HG03378 (cell line): ENCODE measurements at regions not wholly inside any gene's neighbourhood (a gene's known extent, or its start where the extent isn't known, plus 50 kb on each side); places are given as distances from the start of the nearest gene placed in this dataset.
"Not testable (repeated sequence)": the region's sequence is repeated elsewhere in the genome, so short reads cannot be mapped to it uniquely, and the experiment has no call there.

Source experiments
- ATAC-seq: cut with Tn5 transposase; IDR thresholded peaks from one replicate; pipeline ENCODE4 v1.9.1; 2021; ENCODE audit warnings: mild to moderate bottlenecking, moderate library complexity; ENCODE audit not compliant: unreplicated experiment

DNA sequence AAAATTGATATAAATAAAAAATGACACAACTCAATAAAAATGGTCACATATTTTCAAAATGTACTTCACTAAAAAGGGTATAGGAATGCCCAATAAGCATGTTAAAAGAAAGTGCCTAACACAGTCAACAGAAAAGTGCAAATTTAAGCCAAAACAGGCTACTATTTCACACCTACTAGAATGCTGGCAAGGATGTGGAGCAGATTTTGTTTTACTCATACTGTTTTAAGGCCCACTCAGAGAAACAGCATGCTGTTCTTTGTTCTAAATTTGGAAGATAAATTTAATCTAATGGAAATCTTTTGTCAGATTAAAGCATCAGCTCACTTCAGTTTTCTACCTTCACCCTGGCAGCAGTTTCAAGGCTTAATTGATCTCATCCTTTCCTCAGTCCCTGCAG is 576.8 kb upstream of the HS3ST1 start:
- ATAC-seq = no peak

GRCh38 chr4:11996581-11996980 is 567.9 kb upstream of the HS3ST1 start:
- ATAC-seq = not testable (repeated sequence)

GRCh38 chr4:11976726-11977263 is 548.1 kb upstream of the HS3ST1 start:
- no peak for ATAC-seq

DNA sequence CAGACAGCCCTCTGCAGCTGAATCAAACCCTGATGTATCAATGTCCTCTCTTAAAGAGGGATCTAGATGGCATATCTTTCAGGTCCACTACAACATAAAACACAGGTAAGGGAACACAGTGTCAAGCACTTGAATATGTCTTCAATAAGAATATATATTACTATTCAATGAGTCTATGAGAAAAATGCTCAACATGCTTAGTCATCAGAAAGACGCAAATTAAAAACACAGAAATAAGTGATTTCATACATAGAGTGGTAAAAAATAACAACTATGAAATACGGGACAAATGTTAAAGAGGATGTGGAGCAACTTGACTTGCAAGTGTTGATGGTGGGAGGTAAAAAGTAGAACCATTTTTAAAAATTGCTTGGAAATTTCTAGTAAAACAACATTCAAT is 544.6 kb upstream of the HS3ST1 start:
- ATAC-seq = no peak

DNA sequence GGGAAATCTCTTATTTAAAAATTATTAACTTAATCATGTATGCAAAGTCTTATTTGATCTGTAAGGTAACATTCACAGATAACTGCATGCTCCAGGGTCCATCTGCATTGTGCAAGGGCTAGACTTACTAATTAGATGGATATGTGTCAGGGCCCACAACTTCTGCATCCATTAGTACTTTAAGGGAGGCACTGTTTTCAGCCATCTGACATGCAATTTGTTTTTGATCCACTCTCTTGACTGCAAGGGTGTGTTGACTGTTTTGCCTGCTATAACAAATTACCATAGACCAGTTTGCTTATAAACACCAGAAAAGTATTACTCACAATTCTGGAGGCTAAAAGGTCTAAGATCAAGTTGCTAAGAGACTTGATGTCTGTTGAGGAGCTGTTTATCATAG is 542.1 kb upstream of the HS3ST1 start:
- no peak for ATAC-seq

DNA sequence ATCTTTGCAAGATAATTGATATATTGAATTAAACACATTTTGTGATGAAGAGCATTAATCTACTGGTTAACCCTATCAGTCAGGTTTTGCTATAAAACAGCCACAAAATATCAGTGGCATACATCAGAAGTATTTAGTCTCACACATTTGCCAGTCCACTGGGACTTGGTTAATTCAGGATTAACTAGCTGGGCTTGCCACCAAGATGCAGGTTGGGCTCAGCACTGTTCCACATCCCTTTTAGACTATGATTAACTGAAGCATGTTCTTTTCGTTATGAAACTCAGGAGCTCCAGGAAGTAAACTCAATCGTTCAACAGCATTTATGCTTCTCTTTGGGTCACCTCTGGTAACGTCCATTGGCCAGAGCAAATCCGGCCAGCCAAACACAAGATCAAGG is 538.1 kb upstream of the HS3ST1 start:
- no peak for ATAC-seq

DNA sequence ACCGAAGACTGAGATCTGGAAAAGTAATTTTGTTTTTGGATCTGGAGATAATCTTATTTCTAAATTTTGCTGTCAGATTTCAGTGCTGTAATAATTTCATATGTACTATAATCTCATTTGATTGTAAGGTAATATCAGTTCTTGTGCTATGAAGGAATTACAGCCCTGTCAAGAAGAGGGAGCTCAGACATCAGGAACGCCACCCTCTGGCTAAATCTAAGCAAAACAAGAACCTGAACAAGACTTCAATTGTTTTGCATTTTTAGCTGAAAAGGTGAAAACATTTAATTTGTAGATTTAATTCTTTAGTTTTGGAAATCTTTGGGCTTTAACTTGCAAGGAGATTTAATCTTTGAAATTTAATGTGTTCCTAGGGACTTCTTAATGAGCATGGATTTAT is 525.4 kb upstream of the HS3ST1 start:
- ATAC-seq = no peak

- no peak for ATAC-seq
Measured at GRCh38 chr4:11949355-11949754, 520.7 kb upstream of the HS3ST1 start.

DNA sequence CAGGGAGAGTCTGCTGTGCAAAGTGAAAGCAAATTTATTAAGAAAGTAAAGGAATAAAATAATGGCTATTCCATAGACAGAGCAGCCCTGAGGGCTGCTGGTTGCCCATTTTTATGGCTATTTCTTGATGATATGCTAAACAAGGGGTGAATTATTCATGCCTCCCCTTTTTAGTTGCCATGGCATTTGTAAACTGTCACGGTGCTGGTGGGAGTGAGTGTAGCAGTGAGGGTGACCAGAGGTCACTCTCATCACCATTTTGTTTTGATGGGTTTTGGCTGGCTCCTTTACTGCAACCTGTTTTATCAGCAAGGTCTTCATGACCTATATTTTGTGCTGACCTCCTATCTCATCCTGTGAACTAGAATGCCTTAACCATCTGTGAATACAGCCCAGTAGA is 518.9 kb upstream of the HS3ST1 start:
- ATAC-seq = not testable (repeated sequence)

DNA sequence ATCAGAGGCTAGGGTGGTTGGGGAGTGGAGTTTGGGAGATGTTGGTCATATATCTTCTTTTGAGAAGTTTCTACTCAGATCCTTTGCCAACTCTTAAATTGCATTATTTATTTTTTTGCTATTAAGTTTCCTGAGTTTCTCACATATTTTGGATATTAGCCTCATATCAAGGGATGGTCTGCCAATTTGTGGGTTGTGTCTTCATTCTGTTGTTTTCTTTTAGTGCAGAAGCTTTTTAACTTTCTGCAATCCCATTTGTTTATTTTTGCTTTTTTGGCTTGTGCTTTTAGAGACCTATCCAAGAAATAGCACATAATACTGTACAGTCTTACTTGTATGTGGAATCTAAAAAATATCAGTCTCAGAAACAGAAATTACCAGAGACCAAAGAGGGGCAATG is 509.2 kb upstream of the HS3ST1 start:
- no peak for ATAC-seq

GRCh38 chr4:11931266-11931820 is 502.6 kb upstream of the HS3ST1 start:
- ATAC-seq = no peak

- no peak for ATAC-seq
Measured at GRCh38 chr4:11929080-11929479, 500.4 kb upstream of the HS3ST1 start.

GRCh38 chr4:11919316-11919715 is 490.6 kb upstream of the HS3ST1 start:
- ATAC-seq = no peak

DNA sequence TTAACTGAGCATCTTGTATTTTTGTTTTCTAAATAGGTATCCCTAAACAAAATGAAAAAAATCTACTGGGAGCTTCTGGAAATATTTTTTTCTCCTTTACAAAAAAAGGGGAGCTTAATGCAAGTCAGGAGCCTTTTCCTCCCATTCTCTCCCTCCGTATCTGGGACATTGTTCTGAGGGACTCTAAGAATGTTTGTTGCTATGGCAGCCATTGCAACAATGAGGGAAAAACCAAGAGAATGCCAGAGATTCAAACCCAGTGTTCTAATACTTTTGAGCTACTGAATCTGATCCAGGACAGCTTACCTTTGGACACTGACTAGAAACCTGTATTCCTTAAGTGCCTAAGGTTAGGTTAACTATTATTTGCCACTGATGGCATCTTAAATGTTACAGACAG is 485.7 kb upstream of the HS3ST1 start:
- no peak for ATAC-seq

- ATAC-seq = no peak
Measured at GRCh38 chr4:11912886-11913285, 484.2 kb upstream of the HS3ST1 start.

- no peak for ATAC-seq
Measured at GRCh38 chr4:11910812-11911211, 482.1 kb upstream of the HS3ST1 start.

DNA sequence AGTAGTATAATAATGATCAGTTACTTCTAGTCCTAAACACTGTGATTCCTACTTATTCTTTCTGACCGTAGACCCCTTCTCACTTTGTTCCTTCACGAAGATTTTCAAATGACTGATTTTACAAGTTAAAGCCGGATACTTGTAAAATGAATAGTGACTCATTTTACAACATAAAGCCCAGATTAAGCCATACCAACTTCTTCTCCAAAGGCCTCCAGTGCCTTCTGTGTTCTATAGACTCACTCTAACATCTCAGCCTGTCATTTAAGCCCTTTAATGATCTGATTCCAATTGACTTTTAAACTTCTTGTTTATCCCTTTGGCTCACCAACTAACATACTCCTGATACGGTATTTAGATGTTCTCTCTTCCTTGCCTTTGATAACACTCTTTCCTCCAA is 480.0 kb upstream of the HS3ST1 start:
- ATAC-seq = no peak

DNA sequence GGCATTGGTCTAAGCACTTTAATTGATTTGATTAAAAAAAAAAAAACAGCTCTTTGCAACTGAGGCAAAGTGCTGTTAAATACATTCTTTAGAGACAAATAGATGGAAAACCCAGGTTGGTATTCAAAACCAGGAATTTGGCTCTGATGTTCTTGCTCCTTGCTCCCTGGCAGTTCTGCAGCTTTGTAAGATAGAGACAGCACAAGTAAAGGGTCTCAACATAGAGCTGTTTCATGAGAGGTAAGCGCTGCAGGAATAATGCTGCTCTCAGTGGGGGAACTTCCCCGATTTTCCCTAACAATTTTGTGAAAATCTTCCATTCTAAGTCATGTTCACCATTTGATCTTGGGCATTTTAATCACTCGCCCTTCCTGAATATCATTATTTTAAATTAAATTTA is 479.5 kb upstream of the HS3ST1 start:
- ATAC-seq = no peak

DNA sequence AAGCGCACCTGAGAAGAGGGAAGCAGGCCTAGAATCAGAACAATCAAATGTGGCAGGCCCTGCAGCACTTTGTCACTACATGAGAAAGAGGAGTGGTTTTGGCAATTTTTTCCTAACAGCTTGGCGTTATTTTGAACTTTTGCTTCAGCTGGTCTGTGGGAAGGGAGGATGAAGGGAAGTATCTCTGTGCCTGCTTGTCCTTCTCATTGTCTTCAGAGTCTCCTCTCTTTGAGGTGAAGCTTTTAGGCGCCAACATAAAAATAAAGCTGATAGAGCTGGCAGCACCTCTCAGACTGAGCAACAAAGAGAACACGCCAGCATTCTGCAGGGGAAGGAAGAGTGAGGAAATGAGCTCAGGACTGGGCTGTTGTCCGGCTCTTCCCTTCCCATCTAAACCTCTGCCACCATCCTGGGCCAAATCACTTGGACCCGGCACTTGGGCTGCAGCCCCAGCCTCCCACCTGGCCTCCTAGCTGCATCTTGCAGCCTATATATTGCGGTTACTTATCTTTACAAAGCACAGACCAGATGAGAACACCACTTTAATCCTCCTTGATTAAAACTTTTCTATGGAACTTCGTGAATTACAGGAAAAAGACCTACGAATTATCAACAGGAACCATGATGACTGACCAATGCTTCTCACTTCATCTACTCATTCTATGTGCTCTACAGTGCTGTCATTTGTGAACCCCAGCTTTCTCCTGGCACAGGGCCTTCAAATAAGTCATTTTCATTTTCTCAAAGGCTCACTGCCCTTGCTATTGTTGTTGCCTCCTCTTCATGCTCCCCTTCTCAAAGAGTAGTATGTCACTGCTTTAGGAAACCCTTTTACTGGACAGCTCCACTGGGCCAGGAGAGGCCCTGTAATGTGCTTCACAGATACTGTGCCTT is 476.4 kb upstream of the HS3ST1 start:
- no peak for ATAC-seq

DNA sequence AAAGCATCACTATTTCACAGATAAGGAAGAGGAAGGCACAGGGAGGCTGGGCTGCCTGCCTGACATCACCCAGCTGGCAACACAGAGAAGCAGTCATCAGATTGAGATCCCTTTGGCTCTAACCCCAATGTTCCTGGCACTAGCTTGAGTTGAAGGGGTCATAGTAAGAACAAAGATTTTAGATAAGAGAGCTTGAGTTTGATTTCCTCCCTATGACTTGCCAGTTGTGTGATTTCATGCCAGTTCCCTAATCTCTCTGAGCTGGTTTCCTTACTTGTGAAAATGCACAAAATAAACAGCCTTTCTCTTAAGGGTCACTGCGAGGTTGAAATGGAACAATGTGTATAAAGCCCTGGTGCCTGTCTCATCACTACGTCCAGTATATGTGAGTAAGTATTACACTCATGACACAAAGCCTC is 475.4 kb upstream of the HS3ST1 start:
- ATAC-seq = no peak

- no peak for ATAC-seq
Measured at GRCh38 chr4:11901089-11901488, 472.4 kb upstream of the HS3ST1 start.

GRCh38 chr4:11900359-11900758 is 471.7 kb upstream of the HS3ST1 start:
- no peak for ATAC-seq
